ENCODE measurements at regions not wholly inside any gene's neighbourhood (a gene's known extent, or its start where the extent isn't known, plus 50 kb on each side); places are given as distances from the start of the nearest gene placed in this dataset.

- TF ChIP-seq CTCF (IDR thresholded peaks at IDR 0.05 in 8 of 11, conservative IDR thresholded peaks at IDR 0.05 in 3 of 11), result no peak
- TF ChIP-seq POLR2AphosphoS5 (IDR thresholded peaks at IDR 0.05), result no peak
- TF ChIP-seq POLR2A (IDR thresholded peaks at IDR 0.05), result no peak
These were observed 118.4 kb upstream of the DEPDC1 start for GRCh38 chr1:68615312-68615711.
